Smooth muscle cell of the brain vasculature (primary cell): ENCODE measurements at regions not wholly inside any gene's neighbourhood (a gene's known extent, or its start where the extent isn't known, plus 50 kb on each side); places are given as distances from the start of the nearest gene placed in this dataset.
A peak's percentile ranks its signal among the peaks of the same experiment; 100 is the strongest.

Experiments
- DNase-seq: peaks from one replicate; pipeline ENCODE4 v3.0.0-alpha.2; 2012; ENCODE audit warnings: low read depth, low spot score

DNA sequence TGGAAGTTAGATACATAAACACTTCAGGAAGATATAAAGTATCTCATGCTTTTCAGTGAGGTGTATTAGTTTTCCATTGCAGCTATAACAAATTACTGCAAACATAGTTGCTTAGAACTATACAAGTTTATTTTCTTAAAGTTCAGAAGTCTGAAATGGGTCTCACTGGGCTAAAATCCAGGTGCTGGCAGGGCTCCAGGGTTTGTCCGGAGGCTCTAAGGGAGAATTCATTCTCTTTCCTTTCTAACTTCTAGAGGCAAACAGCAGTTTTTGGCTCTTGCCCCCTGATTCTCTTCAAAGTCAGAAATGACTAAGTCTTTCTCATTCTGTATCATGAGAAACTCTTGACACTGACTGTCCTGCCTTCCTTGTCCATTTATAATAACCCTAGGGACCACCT, 138.8 kb downstream of the AASDHPPT start:
- DNase-seq: peak; percentile 9

DNA sequence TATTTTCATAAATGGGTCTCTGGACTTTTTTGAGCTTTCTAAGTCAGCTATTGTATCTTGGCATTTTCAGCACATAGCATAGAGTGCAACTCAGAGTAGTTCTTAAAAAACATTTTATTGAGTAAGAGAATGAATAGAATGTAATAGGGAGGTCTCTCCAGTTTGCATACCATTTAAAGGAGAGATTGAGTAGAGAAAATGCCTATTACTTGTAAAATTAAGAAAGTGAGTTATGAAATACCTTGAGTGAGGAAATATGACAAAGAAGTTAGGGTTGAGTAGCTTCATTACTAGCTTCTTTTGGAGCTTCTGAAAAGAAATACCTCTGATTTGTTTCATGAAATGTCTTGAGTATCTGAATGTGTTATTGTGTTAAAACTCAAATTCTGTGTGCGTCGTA, 140.0 kb downstream of the AASDHPPT start:
- DNase-seq: no peak

DNA sequence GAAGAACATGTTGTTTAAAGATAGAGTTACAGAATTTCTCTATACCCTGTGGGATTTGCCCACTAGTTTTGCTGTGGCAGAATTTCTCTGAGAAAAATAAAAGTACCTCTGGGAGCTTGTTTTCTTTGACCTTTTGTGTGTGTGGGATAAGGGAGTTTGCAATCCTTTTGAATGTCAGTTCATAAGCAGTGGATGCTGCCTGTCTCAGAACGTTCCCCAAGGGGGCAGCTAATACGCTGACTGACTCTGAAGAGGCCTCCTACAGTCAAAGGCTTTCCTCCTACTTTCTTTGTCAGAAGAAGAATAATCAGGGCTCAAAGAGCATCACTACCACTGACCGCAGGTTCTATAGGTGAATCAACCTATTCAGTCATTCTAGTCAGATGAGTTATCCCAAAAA, 140.6 kb downstream of the AASDHPPT start:
- DNase-seq: peak; percentile 12

DNA sequence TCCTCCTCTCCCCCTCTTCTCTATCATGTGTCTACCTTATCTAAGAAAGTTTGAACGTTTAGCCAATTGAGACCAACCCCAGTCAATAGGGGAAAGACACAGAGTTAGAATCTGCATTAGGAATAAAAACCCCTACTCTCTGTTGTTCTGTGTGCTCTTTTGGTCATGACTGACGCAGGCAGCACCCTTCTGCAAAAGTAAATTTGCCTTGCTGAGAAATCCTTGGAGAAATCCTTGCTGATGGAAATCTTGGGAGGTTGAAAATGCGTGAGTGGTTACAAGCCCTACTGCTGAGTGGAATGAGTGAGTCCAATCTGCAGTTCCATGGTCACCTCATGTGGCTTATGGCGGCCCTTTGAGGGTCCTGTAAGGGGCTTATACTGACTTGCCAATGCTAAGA, 145.2 kb downstream of the AASDHPPT start:
- DNase-seq: no peak

DNA sequence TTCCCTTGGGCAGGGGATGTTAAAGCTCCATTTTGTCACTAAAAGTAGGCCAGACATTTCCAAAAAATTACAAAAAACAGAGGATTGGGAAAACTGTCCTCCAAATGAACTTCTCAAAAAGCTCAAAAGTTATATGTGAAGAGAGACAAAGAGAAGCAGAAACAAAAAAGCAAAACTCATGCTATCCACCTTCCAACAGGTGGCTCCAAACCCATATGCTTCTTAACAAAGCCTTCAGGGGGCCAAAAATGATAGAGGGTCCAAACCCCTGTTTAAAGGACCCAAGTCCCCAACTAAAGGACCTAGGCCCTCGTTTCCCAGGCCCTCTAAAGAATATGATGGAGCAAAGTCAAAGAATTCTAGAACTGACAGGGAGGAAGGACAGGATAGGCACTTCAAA, 146.7 kb downstream of the AASDHPPT start:
- no peak for DNase-seq

DNA sequence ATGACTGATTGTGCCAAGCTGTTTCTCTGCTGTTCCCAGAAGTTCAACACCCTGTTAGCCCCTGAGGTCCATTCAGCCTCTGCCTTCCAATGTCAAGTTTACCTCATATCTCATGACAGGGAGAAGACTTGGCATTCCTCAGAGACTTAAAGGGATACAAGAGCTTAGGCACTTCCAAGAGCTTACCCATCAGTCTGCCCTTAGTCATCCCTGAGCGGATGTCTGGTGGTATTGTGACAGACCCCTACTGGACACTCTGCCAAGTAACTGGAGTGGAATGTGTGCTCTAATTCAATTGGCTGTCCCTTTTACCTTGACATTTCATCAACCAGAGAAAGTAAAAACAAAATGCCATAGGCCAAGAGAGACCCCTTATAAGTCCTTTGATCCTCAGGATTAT, 151.5 kb downstream of the AASDHPPT start:
- no peak for DNase-seq

DNA sequence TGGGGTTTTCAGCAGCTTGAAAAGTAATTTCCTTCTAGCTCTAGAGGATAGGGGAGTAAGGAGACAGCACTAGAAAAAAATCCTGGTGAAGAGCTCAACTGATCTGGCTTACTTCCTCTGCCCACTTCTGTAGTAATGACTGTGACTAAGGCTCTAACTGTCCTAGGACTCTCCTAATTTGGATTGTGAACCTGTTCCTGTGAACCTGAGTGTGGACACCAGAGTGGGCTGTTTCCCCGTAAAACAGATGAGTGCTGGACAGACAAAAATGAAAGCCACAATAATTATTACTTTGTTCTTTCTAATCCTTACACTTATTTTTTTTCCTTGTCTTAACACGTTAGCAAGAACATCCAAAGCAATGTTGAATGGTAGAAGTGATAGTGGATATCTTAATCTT, 154.1 kb downstream of the AASDHPPT start:
- DNase-seq: no peak

DNA sequence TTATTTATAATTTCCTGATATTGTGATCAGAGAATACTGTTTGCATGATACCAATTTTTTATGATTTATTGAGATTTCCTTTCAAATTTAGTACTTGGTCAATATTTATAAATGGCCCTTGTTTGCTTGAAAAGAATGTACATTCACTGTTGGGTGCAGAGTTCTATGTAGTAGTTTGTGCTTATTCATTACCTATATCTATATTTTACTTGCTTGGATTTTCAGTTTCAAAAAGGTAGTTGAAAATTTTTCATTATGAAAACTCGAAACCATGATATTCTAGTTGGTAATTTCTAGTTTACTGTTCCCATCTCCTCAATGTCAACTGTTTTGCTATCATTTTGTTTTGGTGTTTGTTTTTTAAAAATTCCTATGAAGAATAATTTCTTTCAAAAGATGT, 155.7 kb downstream of the AASDHPPT start:
- no peak for DNase-seq

DNA sequence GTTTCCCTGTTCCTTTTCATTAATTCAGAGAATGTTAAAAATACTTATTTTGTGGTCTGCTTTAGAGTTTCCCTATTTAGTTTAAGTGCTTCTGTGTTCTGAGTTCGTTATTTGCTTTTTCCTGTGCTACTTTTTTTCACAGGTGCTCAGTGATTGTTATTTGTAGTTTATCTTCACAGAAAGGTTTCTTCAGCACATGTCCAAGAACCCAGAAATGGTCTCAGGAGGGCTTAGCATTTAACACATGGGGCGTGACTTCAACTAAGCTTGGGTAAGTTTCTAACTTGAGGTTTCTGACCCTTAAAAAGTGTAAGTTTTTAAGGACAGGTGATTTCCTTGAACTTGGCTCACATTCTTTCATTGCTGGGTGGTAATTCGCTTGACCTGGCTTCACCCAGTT, 157.3 kb downstream of the AASDHPPT start:
- DNase-seq: no peak

DNA sequence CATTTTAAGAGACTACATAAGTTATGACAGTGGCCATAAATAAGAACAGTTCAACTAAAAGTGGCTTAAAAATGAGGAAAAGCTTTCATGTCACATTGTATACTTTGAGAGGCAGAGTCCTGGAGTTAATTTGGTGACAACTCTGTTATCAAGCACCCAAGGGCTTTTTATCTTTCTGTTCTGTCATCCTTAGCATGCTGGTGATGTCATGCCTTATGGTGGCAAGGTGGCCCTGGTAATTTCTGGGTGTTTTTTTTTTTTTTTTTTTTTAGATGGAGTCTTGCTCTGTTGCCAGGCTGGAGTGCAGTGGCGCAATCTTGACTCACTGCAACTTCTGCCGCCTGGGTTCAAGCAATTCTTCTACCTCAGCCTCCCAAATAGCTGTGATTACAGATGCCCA, 158.8 kb downstream of the AASDHPPT start:
- no peak for DNase-seq

DNA sequence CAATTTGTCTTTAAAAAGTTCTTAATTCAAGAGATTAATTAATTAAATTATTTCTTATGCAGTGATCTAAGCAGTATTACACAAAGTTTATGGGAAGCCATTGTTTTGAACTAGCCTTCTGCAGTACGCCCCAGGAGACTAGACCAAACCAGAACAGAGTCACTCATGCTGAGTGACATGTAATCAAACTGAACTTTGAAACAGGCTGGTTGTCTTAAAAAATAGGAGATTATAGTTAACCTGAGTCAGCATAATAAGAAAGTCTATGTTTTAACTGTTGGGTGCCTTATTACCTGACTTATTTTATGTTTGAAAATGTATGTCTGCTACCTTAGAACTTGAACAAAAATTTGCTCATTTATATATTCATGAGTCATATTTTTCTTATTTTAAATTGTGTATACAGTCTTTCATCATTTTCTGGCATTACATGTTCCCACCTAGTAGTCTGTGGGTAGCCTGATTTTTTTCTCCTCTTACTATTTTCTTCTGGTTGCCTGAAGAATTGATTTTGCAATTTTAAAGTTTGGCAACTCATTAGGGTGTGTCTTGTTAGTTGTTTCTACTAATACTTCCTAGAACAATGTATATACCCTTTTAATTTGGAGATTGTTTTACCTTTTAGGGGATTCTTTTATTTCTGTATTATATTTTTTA, 161.4 kb downstream of the AASDHPPT start:
- DNase-seq: no peak

DNA sequence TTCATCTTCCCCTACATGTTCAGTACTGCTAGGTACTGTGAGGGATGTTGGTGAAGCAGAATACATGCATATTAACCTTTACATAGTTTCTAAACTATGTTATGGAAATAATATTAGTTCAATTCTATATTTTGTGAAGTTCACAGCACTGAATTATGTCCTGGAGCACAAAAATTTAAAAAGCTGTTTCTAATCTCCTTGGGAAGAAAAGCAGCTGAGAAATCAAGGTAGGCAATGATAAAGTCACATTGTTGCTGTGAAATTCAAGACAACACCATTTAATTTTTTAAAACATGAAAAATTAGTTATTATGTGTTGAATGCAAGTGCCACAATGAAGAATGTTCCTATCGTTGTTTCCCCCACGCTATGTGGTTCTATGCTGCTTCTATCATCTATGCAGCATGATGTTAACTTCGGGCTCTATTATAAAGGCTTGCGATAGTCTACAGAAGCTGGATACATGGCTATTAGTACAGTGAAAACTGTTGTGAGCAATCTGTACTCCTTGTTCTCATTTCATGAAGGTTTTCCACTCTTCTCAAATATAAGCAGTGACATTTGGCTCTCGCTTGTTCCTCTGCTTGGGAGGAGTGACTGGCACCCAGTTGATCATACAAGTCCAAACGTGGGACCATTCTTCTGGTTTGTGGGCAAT, 164.3 kb downstream of the AASDHPPT start:
- DNase-seq: no peak

DNA sequence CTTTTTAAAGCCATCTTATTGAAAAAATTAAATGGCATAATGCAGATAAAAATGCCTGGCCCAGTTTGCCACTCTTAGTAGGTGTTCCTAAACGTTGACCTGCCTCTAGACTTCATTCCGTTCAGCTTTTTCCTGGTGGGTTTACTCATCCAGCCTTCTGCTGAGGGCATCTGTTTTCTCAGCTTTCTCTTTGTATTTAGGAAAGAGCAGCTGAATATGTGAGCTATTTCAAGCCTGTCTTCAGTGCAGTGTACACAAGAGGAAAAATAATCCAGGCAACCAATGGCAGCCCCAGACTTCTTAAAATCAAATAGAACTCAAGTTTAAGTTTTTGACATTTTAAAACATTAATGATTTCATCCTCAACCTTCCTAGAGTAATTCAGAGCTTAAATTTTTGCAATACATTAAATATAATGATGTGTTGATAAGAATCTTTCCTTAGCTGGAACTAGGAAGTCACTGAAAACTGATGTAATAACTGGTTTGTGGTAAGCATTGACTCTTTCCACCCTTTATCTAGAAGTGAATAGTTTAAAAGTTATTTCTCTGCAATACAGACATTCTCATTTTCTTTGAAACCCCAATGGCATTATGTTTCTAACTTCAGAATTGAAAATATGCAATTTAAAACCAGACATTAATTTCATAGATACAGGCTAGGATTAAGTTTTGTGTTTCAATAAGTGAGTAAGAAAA, 165.4 kb downstream of the AASDHPPT start:
- no peak for DNase-seq

DNA sequence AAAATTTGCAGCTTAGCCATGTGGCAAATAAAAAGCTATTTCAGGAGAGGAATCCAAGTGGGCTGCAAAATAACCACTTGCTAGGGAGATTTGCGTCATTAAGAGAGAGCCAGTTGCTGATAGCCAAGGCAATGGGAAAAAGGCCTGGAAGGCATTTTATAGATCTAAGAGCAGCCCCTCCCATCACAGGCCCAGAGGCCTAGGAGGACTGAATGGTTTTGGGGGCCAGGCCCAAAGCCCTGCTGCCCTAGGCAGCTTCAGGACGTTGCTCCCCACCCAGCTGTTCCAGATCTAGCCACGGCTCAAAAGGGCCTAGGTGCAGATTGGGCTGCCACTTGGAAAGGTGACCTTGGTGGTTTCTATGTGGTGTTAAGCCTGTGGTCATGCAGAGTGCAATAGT, 169.0 kb downstream of the AASDHPPT start:
- DNase-seq: no peak

DNA sequence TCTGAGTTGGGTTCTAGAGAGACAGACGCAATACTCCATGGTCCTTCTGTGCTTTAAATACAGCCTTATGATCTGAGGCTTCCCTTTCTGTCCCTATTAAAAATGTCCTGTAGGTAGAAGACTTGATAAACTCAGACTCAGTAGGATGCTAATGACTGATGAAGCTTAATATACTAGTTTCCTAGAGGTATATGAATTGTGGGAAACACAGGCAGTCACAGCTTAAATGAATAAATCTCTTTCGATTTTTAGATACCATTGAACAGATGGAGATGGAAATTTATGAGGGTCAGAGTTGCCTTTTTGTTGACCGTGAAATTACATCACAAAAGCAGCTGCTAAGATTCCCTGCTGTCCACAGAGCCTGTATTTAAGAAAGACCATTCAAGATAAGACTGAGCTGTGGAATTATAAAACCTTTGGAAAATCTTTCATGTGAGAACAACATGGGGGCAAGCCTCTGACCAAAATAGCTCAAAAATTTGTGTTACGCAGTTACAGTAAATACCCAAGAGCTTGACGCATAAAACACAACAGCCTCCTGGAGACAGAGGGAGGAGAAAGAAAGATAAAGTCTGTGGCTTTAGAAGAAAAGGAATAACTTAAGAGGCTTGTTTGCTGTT, 172.3 kb downstream of the AASDHPPT start:
- no peak for DNase-seq

DNA sequence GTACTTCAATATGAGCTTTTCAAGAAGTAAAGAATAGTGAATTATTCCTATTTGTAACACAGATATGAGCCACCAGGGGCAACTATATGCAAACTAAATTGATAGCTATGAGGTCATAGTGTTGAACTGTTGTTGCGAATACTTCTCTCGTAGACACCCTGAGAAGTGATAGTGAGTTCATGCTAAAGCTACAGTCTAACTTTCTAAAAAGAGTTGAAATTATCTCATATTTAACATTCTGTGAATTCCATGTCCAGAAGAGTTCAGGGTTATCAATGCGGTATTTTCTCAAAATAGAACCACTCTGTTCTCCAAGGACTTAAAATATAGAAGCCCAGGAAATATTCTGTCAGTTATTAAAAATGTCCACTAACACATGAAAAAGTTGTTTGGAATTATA, 185.4 kb downstream of the AASDHPPT start:
- DNase-seq: no peak

DNA sequence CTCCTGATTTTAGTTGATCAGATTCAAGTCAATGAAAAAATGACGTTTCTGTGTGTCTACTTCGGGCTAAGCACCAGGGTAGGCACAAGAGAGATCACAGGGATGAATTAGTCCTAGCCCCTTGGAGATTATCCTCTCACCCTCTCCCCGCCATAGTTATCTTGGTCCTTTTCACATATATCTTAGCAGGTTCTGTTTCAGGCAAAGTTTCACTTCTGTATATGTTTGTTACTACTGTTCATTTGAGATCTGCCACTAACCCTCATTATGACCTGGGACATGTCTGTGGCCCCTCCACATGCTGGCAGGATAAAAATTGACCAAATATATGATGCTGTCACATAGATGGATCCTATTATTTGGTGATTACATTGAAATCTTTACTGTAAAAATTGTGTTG, 186.1 kb downstream of the AASDHPPT start:
- no peak for DNase-seq

DNA sequence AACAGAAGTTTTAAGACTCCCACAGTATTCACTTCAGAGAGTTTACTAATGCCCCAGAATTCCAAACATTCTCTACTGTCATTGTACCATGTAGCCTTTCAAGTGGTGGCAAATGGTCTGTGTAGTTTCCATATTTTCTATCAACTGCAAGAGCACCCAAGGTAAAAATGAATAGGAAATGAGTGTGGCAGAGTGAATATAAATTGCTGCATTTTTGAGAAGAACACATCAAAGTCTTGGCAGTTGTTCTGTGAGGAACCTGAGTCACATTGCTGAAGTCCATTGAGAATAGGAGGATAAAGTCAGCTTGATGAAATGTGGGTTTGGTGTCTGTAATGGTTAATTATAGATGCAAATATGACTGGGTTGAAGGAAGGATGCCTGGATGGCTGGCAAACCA, 193.6 kb downstream of the AASDHPPT start:
- no peak for DNase-seq

DNA sequence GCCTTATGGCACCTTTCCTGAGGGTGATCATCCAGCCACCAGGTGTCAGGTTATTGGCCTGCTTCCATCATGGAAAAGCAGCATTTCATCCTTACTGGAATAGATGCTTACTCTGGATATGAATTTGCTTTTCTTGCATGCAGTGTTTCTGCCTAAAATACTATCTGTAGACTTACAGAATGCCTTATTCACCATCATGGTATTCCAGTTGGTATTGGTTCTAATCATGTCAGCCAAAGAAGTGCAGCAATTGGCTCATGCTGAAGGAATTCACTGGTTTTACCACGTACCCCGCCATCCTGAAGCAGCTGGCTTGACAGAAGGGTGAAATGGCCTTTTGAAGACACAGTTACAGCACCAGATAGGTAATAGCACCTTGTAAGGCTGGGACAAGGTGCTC, 194.2 kb downstream of the AASDHPPT start:
- DNase-seq: no peak

DNA sequence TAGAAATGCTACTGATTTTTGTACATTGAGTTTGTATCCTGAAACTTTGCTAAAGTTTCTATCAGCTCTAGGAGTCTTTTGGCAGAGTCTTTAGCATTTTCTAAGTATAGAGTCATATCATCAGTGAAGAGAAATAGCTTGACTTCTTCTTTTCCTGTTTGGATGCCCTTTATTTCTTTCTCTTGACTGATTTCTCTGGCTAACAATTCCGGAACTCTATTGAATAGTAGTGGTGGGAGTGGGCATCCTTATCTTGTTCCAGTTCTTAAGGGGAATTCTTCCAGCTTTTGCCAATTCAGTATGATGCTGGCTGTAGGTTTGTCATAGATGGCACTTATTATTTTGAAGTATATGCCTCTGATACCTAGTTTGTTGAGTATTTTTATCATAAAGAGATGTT, 197.7 kb downstream of the AASDHPPT start:
- no peak for DNase-seq

DNA sequence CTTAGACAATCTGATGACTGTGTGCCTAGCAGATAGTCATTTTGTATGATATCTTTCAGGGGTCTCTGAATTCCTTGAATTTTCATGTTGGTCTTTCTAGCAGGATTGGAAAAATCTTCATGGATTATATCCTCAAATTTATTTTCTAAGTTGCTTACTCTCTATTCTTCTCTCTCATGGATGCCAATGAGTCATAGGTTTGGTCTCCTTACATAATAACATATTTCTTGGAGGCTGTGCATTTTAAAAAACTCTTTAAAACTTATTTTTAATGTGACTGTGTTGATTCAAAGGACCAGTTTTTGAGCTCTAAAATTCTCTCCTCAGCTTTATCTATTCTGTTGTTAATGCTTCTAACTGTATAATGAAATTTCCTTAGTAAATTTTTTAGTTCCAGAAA, 198.7 kb downstream of the AASDHPPT start:
- no peak for DNase-seq

DNA sequence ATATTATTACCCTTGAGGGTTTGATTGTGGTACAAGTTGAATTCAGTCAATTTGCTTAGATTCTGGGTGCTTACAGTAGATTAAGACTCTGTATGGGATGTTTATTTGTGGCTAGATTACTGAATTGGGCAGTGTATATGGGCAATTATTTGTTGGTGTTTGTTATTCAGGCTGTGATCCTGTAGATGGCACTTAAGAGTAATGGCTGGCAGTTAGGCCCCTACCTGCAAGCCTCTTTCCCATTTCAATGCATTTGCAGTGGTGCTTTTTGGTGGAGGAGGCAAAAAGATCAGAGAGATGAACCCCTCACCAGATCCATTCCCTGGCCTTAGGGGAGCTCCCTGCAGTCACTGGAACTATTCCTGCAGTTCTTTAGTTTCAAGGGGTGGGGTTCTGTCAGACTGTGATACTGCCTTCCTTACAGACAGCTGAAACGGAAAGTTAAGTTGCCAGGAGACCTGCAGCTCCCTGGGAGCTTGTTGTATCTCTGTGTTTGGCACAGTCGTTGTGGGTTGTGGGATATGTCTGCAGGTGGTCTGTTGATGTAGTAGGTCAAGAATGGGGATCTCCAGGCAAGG, 199.5 kb downstream of the AASDHPPT start:
- DNase-seq: no peak
